ENCODE measurements at regions not wholly inside any gene's neighbourhood (a gene's known extent, or its start where the extent isn't known, plus 50 kb on each side); places are given as distances from the start of the nearest gene placed in this dataset.

- no peak for TF ChIP-seq CTCF (conservative IDR thresholded peaks at IDR 0.05)
These were observed 425.0 kb upstream of the ID2 start for GRCh38 chr2:8256905-8257304.

More at GRCh38 chr2:8256905-8257304, 425.0 kb upstream of the ID2 start:
- Histone ChIP-seq H3K23me2 (ENCODE audit: insufficient read length, low read depth, low read length, poor library complexity, severe bottlenecking) (no peaks in the 10 kb centered on the region), H3K4me2 (ENCODE audit: insufficient read depth, insufficient read length, low read length) (no peak overlapping the region), H4K20me1 (ENCODE audit: control insufficient read depth, insufficient read depth, insufficient read length) (no peaks in the 10 kb centered on the region), H2BK120ac (ENCODE audit: low read depth, low read length, poor library complexity, severe bottlenecking) (no peak overlapping the region), H2AFZ (ENCODE audit: low read length) (no peak overlapping the region), H2AK5ac (ENCODE audit: insufficient read length, low read length) (no peak overlapping the region), H3K9me3 (ENCODE audit: control insufficient read depth, low read depth, low read length) (no peaks in the 10 kb centered on the region), H3T11ph (ENCODE audit: low read length) (no peak overlapping the region), H2BK5ac (ENCODE audit: insufficient read length, low read length) (no peak overlapping the region), H4K91ac (ENCODE audit: insufficient read length, low read depth, low read length) (no peak overlapping the region), H3K79me2 (ENCODE audit: insufficient read depth, low read length) (no peaks in the 10 kb centered on the region), H3K4ac (ENCODE audit: low read depth, low read length) (no peak overlapping the region), H4K8ac (replicated peaks; ENCODE audit: insufficient read length, low read depth, low read length) (no peak overlapping the region), H3K9ac (ENCODE audit: extremely low read depth, insufficient read length, low read length) (no peak overlapping the region), H4K5ac (ENCODE audit: insufficient read length, low read depth, low read length) (no peak overlapping the region), H2BK15ac (ENCODE audit: low read depth, low read length) (no peak overlapping the region), H3K27ac (ENCODE audit: insufficient read length, low read depth, low read length) (no peak overlapping the region), H3K79me1 (ENCODE audit: insufficient read depth, low read depth, low read length, poor library complexity, severe bottlenecking) (no peaks in the 10 kb centered on the region), H2BK20ac (ENCODE audit: low read depth, low read length, poor library complexity, severe bottlenecking) (no peak overlapping the region), H3K23ac (ENCODE audit: insufficient read length, low read depth, low read length) (no peak overlapping the region), H3K4me1 (ENCODE audit: insufficient read depth, low read length) (peaks cover 12% of the 10 kb centered on the region; the same call in 1 of the 2 replicates), H3K14ac (ENCODE audit: insufficient read depth, low read length) (no peak overlapping the region), H2BK12ac (ENCODE audit: insufficient read length, low read depth, low read length) (no peak overlapping the region), H3K18ac (ENCODE audit: insufficient read length, low read depth, low read length) (no peak overlapping the region), H3K27me3 (ENCODE audit: insufficient read depth, low read length) (no peaks in the 10 kb centered on the region), H3K56ac (ENCODE audit: insufficient read length, low read depth, low read length) (no peak overlapping the region)
- Mint-ChIP-seq H3K36me3 (ENCODE audit: insufficient read depth in 1 of 3, low read depth in 3 of 3) (peaks cover 0 to 4% (median 0%) of the 10 kb centered on the region in 3 experiments; a peak in 2 of 7 replicates), H3K27me3 (ENCODE audit: low read depth) (peaks cover 3% of the 10 kb centered on the region; the same call in 1 of the 2 replicates), H3K4me3 (no peak overlapping the region), H3K4me1 (peaks cover 59 to 79% of the 10 kb centered on the region in 2 experiments), H3K27ac (no peak overlapping the region), H3K9me3 (peaks cover under 1 to 5% of the 10 kb centered on the region in 2 experiments)
- DNase-seq = no peak
- no CpG with 5 or more reads among the region's 6 CpGs for WGBS (ENCODE audit: extremely low coverage, insufficient read length, low lambda C conversion rate)

All from H9 (cell line).